ENCODE measurements at regions not wholly inside any gene's neighbourhood (a gene's known extent, or its start where the extent isn't known, plus 50 kb on each side); places are given as distances from the start of the nearest gene placed in this dataset.

- TF ChIP-seq TSHZ2 (CRISPR knock-in tag; IDR thresholded peaks at IDR 0.05) (no peak), ZFP30 (CRISPR knock-in tag; IDR thresholded peaks at IDR 0.05) (no peak), ESRRG (CRISPR knock-in tag; IDR thresholded peaks at IDR 0.05) (no peak), ARNTL (CRISPR knock-in tag; IDR thresholded peaks at IDR 0.05; ENCODE audit: borderline replicate concordance, low read depth) (no peak), PATZ1 (CRISPR knock-in tag; IDR thresholded peaks at IDR 0.05; ENCODE audit: borderline replicate concordance) (no peak)
Measured at GRCh38 chr13:58341318-58341717, 709.8 kb downstream of the PCDH17 start.

Measured in SK-N-SH treated with all-trans-retinoic acid at 6 μM for 48 hours (cell line).